Keratinocyte (primary cell): ENCODE measurements at regions not wholly inside any gene's neighbourhood (a gene's known extent, or its start where the extent isn't known, plus 50 kb on each side); places are given as distances from the start of the nearest gene placed in this dataset.
A peak's percentile ranks its signal among the peaks of the same experiment; 100 is the strongest.

Experiments
- DNase-seq: peaks from one replicate; pipeline ENCODE4 v3.0.0-alpha.2; 2011; ENCODE audit warnings: low read depth, missing footprints, low spot score
- FAIRE-seq: peaks from 2 replicates; lab custom pipeline; 2011; peaks lifted over from hg19 to GRCh38; lab: Jason Lieb, UNC
- H2AFZ ChIP-seq: 2 replicates; pipeline ENCODE4 v1.6.0; 2012; ENCODE audit warnings: low read length, control low read depth, inconsistent platforms; ENCODE audit not compliant: control insufficient read depth
- H3K27ac ChIP-seq: 2 replicates; pipeline ENCODE4 v1.5.1; 2011; ENCODE audit warnings: low read length; ENCODE audit not compliant: control insufficient read depth, insufficient read depth
- H3K27me3 ChIP-seq: 3 replicates; pipeline ENCODE4 v1.6.0; 2011; ENCODE audit warnings: low read length; ENCODE audit not compliant: control insufficient read depth, insufficient read depth; ENCODE audit errors: extremely low read depth
- H3K36me3 ChIP-seq, 2 experiments: 2 replicates in 1 of 2; 3 replicates in 1 of 2; pipeline ENCODE4 v1.5.1; 2011; ENCODE audit warnings: low read length in 2 of 2, mild to moderate bottlenecking in 1 of 2; ENCODE audit not compliant: control insufficient read depth in 2 of 2, insufficient read depth in 2 of 2; ENCODE audit errors: extremely low read depth in 1 of 2
- H3K4me1 ChIP-seq: 3 replicates; pipeline ENCODE4 v1.5.1; 2011; ENCODE audit warnings: low read length; ENCODE audit not compliant: control insufficient read depth, insufficient read depth; ENCODE audit errors: extremely low read depth
- H3K4me2 ChIP-seq: 3 replicates; pipeline ENCODE4 v1.6.0; 2011; ENCODE audit warnings: low read depth, low read length; ENCODE audit not compliant: control insufficient read depth, insufficient read depth; ENCODE audit errors: extremely low read depth
- H3K4me3 ChIP-seq, 3 experiments: fragments of 200-600 bp in 1 of 3; sonication (generic) in 1 of 3; 2 replicates in 2 of 3; 3 replicates in 1 of 3; pipeline ENCODE4 v1.5.1; 2011 to 2016; ENCODE audit warnings: low read length in 3 of 3, mild to moderate bottlenecking in 3 of 3, control low read depth in 2 of 3, inconsistent platforms in 1 of 3, low read depth in 1 of 3, mixed read lengths in 1 of 3, mixed run types in 1 of 3, moderate library complexity in 1 of 3; ENCODE audit not compliant: control insufficient read depth in 2 of 3, insufficient read depth in 2 of 3; ENCODE audit errors: extremely low read depth in 1 of 3
- H3K79me2 ChIP-seq: 2 replicates; pipeline ENCODE4 v1.6.0; 2012; ENCODE audit warnings: low read length; ENCODE audit not compliant: control insufficient read depth, insufficient read depth
- H3K9ac ChIP-seq: 3 replicates; pipeline ENCODE4 v1.6.0; 2011; ENCODE audit warnings: low read length; ENCODE audit not compliant: control insufficient read depth, insufficient read depth; ENCODE audit errors: extremely low read depth
- H3K9me1 ChIP-seq: 3 replicates; pipeline ENCODE4 v1.6.0; 2011; ENCODE audit warnings: low read length; ENCODE audit not compliant: control insufficient read depth, insufficient read depth; ENCODE audit errors: extremely low read depth
- H3K9me3 ChIP-seq: 2 replicates; pipeline ENCODE4 v1.5.1; 2012; ENCODE audit warnings: low read depth, low read length; ENCODE audit not compliant: control insufficient read depth
- H4K20me1 ChIP-seq: 3 replicates; pipeline ENCODE4 v1.6.0; 2011; ENCODE audit warnings: low read length; ENCODE audit not compliant: control insufficient read depth, insufficient read depth; ENCODE audit errors: extremely low read depth
- EZH2 ChIP-seq: IDR thresholded peaks from one replicate; pipeline ENCODE4 v1.6.1; 2012; ENCODE audit warnings: inconsistent platforms, mild to moderate bottlenecking, low read length, moderate library complexity
- dilution Hi-C: fragments of 300-500 bp; cut with MboI; formaldehyde crosslinking; loops from one replicate; pipeline ENCODE4 v1.7.0; 2020; ENCODE audit warnings: low sequenced_read_pairs; ENCODE audit not compliant: extremely low pct_ligation_motif_present
- TF ChIP-seq, protein P1 (sequence below), 3 experiments: IDR thresholded peaks in 1 of 3; conservative IDR thresholded peaks in 1 of 3; optimal IDR thresholded peaks in 1 of 3; 2 replicates in 2 of 3; 3 replicates in 1 of 3; pipeline versions ENCODE3 to v1.5.1; 2011; ENCODE audit warnings: low read length in 3 of 3, mild to moderate bottlenecking in 3 of 3, moderate library complexity in 2 of 3, control low read depth in 1 of 3, inconsistent platforms in 1 of 3; ENCODE audit not compliant: insufficient read depth in 2 of 3; ENCODE audit errors: extremely low read depth in 1 of 3

DNA sequence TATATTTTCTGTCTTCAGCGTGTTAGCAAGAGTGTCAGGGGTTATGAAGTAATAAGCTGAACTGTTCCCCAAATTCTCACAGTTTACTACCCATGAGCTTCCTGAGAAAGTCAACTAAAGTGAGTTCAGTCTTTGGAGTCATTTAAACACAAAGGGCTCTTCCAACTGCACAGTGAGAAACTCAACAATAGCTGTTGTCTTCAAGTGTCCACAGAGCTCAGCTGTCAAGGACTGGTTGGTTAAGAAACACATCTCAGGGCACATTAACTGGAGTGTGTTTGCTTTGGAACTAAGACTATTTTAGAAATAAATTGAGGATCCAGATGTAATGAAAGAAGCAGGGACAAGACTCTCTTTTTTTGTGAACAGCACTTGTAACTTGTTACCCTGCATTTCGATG is 241.4 kb upstream of the SOX4 start:
- no peak overlapping the region for H2AFZ ChIP-seq
- no peaks in the 10 kb centered on the region for H3K27me3 ChIP-seq
- no peak overlapping the region for H3K9ac ChIP-seq
- no peak overlapping the region for H3K4me2 ChIP-seq
- H3K9me3 ChIP-seq: no peaks in the 10 kb centered on the region
- TF ChIP-seq, protein P1, sequence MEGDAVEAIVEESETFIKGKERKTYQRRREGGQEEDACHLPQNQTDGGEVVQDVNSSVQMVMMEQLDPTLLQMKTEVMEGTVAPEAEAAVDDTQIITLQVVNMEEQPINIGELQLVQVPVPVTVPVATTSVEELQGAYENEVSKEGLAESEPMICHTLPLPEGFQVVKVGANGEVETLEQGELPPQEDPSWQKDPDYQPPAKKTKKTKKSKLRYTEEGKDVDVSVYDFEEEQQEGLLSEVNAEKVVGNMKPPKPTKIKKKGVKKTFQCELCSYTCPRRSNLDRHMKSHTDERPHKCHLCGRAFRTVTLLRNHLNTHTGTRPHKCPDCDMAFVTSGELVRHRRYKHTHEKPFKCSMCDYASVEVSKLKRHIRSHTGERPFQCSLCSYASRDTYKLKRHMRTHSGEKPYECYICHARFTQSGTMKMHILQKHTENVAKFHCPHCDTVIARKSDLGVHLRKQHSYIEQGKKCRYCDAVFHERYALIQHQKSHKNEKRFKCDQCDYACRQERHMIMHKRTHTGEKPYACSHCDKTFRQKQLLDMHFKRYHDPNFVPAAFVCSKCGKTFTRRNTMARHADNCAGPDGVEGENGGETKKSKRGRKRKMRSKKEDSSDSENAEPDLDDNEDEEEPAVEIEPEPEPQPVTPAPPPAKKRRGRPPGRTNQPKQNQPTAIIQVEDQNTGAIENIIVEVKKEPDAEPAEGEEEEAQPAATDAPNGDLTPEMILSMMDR (optimal IDR thresholded peaks at IDR 0.05 in 1 of 3, IDR thresholded peaks at IDR 0.05 in 1 of 3, conservative IDR thresholded peaks at IDR 0.05 in 1 of 3; ENCODE audit: extremely low read depth in 1 of 3, insufficient read depth in 2 of 3, low read length in 3 of 3): no peak
- no peak for TF ChIP-seq EZH2
- no peaks in the 10 kb centered on the region for H3K36me3 ChIP-seq
- dilution Hi-C loops: no loop called here
- no peaks in the 10 kb centered on the region for H3K79me2 ChIP-seq
- H3K27ac ChIP-seq: no peak overlapping the region
- H4K20me1 ChIP-seq: no peaks in the 10 kb centered on the region
- no peaks in the 10 kb centered on the region for H3K4me1 ChIP-seq
- FAIRE-seq: no peak
- H3K9me1 ChIP-seq: no peaks in the 10 kb centered on the region
- DNase-seq: no peak
- no peak overlapping the region for H3K4me3 ChIP-seq

DNA sequence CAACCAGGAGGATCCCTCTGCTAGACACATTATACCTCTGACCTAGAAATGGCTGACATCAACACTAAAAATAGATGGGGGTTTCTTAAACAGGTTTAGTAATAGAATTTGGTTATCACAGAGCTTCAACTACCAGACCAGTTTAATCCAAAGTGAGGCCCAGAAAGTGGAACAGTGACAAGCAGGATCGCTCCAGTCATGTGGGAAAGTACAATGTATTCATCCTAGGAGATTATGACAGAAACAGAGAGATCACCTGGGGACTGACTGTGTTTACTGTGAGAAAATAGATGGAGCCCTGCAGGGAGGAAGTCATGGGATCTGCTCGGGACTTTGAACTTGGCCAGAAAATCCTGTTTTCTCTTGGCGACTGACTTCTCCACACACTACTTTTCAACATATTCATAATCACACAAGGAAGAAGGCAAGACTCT is 238.7 kb upstream of the SOX4 start:
- Histone ChIP-seq H3K4me2 (no peak overlapping the region), H3K4me3 (no peak overlapping the region), H3K9ac (no peak overlapping the region), H3K9me1 (no peaks in the 10 kb centered on the region), H3K27me3 (no peaks in the 10 kb centered on the region), H3K9me3 (no peaks in the 10 kb centered on the region), H2AFZ (no peak overlapping the region), H3K36me3 (no peaks in the 10 kb centered on the region), H4K20me1 (no peaks in the 10 kb centered on the region), H3K4me1 (no peaks in the 10 kb centered on the region), H3K79me2 (no peaks in the 10 kb centered on the region), H3K27ac (no peak overlapping the region)
- no peak for DNase-seq
- peak; percentile 13 for FAIRE-seq
- dilution Hi-C loops: no loop called here
- TF ChIP-seq, protein P1 (optimal IDR thresholded peaks at IDR 0.05 in 1 of 3, IDR thresholded peaks at IDR 0.05 in 1 of 3, conservative IDR thresholded peaks at IDR 0.05 in 1 of 3; ENCODE audit: extremely low read depth in 1 of 3, insufficient read depth in 2 of 3, low read length in 3 of 3): no peak
- TF ChIP-seq EZH2: no peak
